GM23248 (cell line): ENCODE measurements at regions not wholly inside any gene's neighbourhood (a gene's known extent, or its start where the extent isn't known, plus 50 kb on each side); places are given as distances from the start of the nearest gene placed in this dataset.
A peak's percentile ranks its signal among the peaks of the same experiment; 100 is the strongest.

ENCODE experiments used
- DNase-seq: peaks from one replicate; pipeline ENCODE4 v3.0.0-alpha.2; 2015
- H2AFZ ChIP-seq: fragments of 200-600 bp; sonication (generic); 2 replicates; pipeline ENCODE4 v1.6.1; 2016; ENCODE audit warnings: antibody characterized with exemption
- H3F3A ChIP-seq: fragments of 200-600 bp; sonication (generic); 2 replicates; pipeline ENCODE4 v1.6.1; 2016; ENCODE audit warnings: mild to moderate bottlenecking, antibody characterized with exemption, mixed run types; ENCODE audit not compliant: insufficient read depth
- H3K27ac ChIP-seq: fragments of 200-600 bp; sonication (generic); 2 replicates; pipeline ENCODE4 v1.5.1; 2016; ENCODE audit warnings: mild to moderate bottlenecking
- H3K27me3 ChIP-seq: fragments of 200-600 bp; sonication (generic); replicated peaks from 2 replicates; pipeline ENCODE4 v1.6.1; 2016; ENCODE audit warnings: mild to moderate bottlenecking; ENCODE audit not compliant: insufficient read depth
- H3K36me3 ChIP-seq: fragments of 200-600 bp; sonication (generic); 2 replicates; pipeline ENCODE4 v1.6.1; 2016; ENCODE audit warnings: low read depth, mild to moderate bottlenecking
- H3K4me1 ChIP-seq: fragments of 200-600 bp; sonication (generic); 2 replicates; pipeline ENCODE4 v1.6.1; 2016; ENCODE audit warnings: mild to moderate bottlenecking; ENCODE audit not compliant: insufficient read depth
- H3K4me2 ChIP-seq: fragments of 200-600 bp; sonication (generic); one replicate; pipeline ENCODE4 v1.6.1; 2016; ENCODE audit warnings: mild to moderate bottlenecking; ENCODE audit not compliant: unreplicated experiment
- H3K4me3 ChIP-seq: fragments of 200-600 bp; sonication (generic); 2 replicates; pipeline ENCODE4 v1.5.1; 2016; ENCODE audit warnings: mild to moderate bottlenecking
- H3K79me2 ChIP-seq: fragments of 200-600 bp; sonication (generic); 2 replicates; pipeline ENCODE4 v1.6.1; 2016; ENCODE audit warnings: mild to moderate bottlenecking; ENCODE audit not compliant: insufficient read depth
- H3K9ac ChIP-seq: fragments of 200-600 bp; sonication (generic); 2 replicates; pipeline ENCODE4 v1.6.1; 2016; ENCODE audit warnings: mild to moderate bottlenecking
- H3K9me2 ChIP-seq: fragments of 200-600 bp; sonication (generic); 2 replicates; pipeline ENCODE4 v1.6.1; 2016; ENCODE audit warnings: mixed run types, mild to moderate bottlenecking, moderate library complexity; ENCODE audit not compliant: insufficient read depth
- H3K9me3 ChIP-seq: fragments of 200-600 bp; sonication (generic); one replicate; pipeline ENCODE4 v1.6.1; 2017; ENCODE audit warnings: low read depth
- H4K20me1 ChIP-seq: fragments of 200-600 bp; sonication (generic); 2 replicates; pipeline ENCODE4 v1.6.0; 2016; ENCODE audit not compliant: insufficient read depth
- EZH2 ChIP-seq: fragments of 200-600 bp; sonication (generic); IDR thresholded peaks from 2 replicates; pipeline ENCODE4 v1.6.1; 2018; ENCODE audit warnings: antibody characterized with exemption, mild to moderate bottlenecking; ENCODE audit not compliant: insufficient read depth, poor library complexity, severe bottlenecking
- EZH2phosphoT487 ChIP-seq: fragments of 200-600 bp; sonication (generic); IDR thresholded peaks from 2 replicates; pipeline ENCODE4 v1.6.1; 2018; ENCODE audit warnings: antibody characterized with exemption, moderate library complexity, mild to moderate bottlenecking, low read depth; ENCODE audit not compliant: insufficient read depth
- WGBS, 2 experiments: methylation state at CpG; one replicate each; pipeline ENCODE4 v1.1.6; 2015 to 2017; ENCODE audit warnings: low lambda C conversion rate in 2 of 2, low coverage in 1 of 2; ENCODE audit errors: missing lambda C conversion rate in 2 of 2; 5-methylcytosine and 5-hydroxymethylcytosine counted together
- in situ Hi-C: fragments of 300-500 bp; cut with MboI; formaldehyde crosslinking; loops from 2 replicates; pipeline ENCODE4 v1.15.0; 2020

DNA sequence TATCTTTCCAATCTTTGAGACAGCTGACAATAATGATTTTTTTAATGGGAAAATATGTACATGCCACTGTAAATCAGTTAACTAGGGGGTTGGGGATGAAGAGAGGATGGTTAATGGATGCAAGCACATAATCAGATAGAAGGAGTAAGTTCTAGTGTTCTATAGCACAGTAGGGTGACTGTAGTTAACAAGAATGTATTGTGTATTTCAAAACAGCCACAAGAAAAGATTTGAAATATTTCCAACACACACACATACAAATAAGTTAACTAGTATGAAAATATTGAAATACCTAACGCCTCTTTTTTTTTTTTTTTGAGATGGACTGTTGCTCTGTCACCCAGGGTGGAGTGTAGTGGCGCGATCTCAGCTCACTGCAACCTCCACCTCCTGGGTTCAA lies 153.4 kb upstream of the SALL4 start:
- Histone ChIP-seq H3K4me3 (no peak overlapping the region), H4K20me1 (no peaks in the 10 kb centered on the region), H3K79me2 (no peaks in the 10 kb centered on the region), H3K9ac (no peak overlapping the region), H3K36me3 (no peaks in the 10 kb centered on the region), H3K4me2 (no peak overlapping the region), H3K9me2 (no peaks in the 10 kb centered on the region), H3K4me1 (0 out of 2 replicates have a peak, but pooled peaks cover 3% of the 10 kb centered on the region), H2AFZ (no peak overlapping the region), H3K27ac (no peak overlapping the region), H3K27me3 (no peaks in the 10 kb centered on the region), H3F3A (no peaks in the 10 kb centered on the region), H3K9me3 (no peaks in the 10 kb centered on the region)
- no peak for TF ChIP-seq EZH2
- TF ChIP-seq EZH2phosphoT487: no peak
- peak; percentile 38 for DNase-seq
- in situ Hi-C loops: no loop called here
- WGBS, 2 experiments: 94 to 95% methylated on average over 3 of the region's 3 CpGs

DNA sequence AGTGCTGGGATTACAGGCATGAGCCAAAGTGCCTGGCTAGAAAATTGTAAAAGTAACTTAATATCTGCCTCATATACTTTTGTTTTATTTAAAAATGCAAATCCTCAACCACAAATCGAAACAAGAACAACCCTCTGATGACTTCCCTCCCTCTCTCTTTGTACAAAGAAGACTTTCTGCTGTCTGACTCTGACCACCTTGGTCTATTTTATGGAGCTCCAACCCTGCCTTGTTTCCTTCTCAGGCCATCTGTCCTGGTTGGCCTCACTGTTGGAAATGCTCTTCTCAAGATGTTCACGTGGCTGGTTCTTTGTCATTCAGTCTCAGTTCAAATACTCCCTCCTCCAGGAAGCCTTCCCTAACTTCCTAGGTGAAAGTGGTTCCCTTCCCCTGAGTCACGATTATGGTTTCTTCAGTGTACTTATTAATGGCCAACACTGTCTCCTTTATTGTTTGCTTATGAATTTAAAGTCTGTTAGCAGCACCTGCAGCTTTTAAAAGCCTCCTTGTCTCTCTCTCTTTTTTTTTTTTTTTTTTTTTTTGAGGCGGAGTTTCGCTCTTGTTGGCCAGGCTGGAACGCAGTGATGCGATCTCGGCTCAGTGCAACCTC lies 151.5 kb upstream of the SALL4 start:
- WGBS, 2 experiments: 71 to 77% methylated on average over 7 to 8 of the region's 8 CpGs
- no peak overlapping the region for H3K4me3 ChIP-seq
- in situ Hi-C loops: no loop called here

DNA sequence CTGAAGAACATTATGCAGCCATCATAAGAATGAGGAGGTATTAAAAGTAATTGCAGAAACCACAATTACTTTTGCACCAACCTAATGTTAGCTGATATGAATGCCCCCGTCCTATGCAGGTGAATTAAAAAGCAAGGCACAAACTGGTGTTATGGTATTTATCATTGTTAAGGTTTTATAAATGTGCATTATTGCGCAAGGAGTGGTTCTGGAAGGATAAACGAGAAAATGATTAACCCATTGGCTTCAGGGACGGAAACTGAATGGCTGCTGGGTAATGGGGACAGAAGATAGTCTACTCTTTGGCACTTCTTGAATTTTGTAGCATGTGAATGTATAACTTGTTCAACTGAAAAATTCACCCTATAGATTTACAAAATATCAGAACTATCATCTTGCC lies 148.6 kb upstream of the SALL4 start:
- TF ChIP-seq EZH2: no peak
- no peak for TF ChIP-seq EZH2phosphoT487
- Histone ChIP-seq H3K79me2 (no peaks in the 10 kb centered on the region), H3K9me3 (no peaks in the 10 kb centered on the region), H3K9ac (no peak overlapping the region), H3F3A (no peaks in the 10 kb centered on the region), H3K36me3 (no peaks in the 10 kb centered on the region), H2AFZ (no peak overlapping the region), H4K20me1 (no peaks in the 10 kb centered on the region), H3K27ac (no peak overlapping the region), H3K4me3 (no peak overlapping the region), H3K9me2 (no peaks in the 10 kb centered on the region), H3K27me3 (no peaks in the 10 kb centered on the region), H3K4me1 (no peaks in the 10 kb centered on the region), H3K4me2 (no peak overlapping the region)
- no peak for DNase-seq
- 76 to 83% methylated on average over 4 of the region's 4 CpGs for WGBS, 2 experiments
- in situ Hi-C loops: no loop called here

More for the DNA sequence above, 151.5 kb upstream of the SALL4 start:
- H3F3A ChIP-seq: no peaks in the 10 kb centered on the region
- no peaks in the 10 kb centered on the region for H3K27me3 ChIP-seq
- H3K4me1 ChIP-seq: 0 out of 2 replicates have a peak, but pooled peaks cover 3% of the 10 kb centered on the region
- no peaks in the 10 kb centered on the region for H3K9me3 ChIP-seq
- no peaks in the 10 kb centered on the region for H3K9me2 ChIP-seq
- H3K79me2 ChIP-seq: no peaks in the 10 kb centered on the region
- no peaks in the 10 kb centered on the region for H4K20me1 ChIP-seq
- no peaks in the 10 kb centered on the region for H3K36me3 ChIP-seq
- TF ChIP-seq EZH2phosphoT487: no peak
- H3K27ac ChIP-seq: no peak overlapping the region
- no peak for DNase-seq
- H2AFZ ChIP-seq: no peak overlapping the region
- no peak overlapping the region for H3K9ac ChIP-seq
- H3K4me2 ChIP-seq: no peak overlapping the region

DNA sequence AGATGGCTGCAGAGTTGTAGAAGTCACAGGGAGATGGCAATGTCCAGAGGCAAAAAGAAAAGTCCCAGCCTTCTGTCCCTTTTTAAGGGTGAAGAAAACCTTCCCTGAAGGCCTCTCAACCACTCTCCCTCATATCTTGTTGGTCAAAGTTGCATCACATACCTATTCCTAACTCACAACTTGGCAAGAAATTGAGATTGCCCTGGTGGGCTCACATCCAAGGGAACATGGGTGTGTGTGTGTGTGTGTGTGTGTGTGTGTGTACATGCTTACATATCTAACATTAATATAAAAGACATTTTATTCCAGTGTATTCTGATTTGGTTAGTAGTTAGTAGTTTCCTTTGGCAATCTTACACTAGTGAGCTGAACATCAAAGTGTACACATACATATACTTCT lies 144.3 kb upstream of the SALL4 start:
- Histone ChIP-seq H3K9ac (no peak overlapping the region), H3K9me3 (no peaks in the 10 kb centered on the region), H3F3A (no peaks in the 10 kb centered on the region), H3K79me2 (no peaks in the 10 kb centered on the region), H3K9me2 (no peaks in the 10 kb centered on the region), H3K4me2 (no peak overlapping the region), H3K36me3 (no peaks in the 10 kb centered on the region), H2AFZ (no peak overlapping the region), H3K4me1 (no peaks in the 10 kb centered on the region), H3K27ac (no peak overlapping the region), H3K4me3 (no peak overlapping the region), H4K20me1 (no peaks in the 10 kb centered on the region), H3K27me3 (no peaks in the 10 kb centered on the region)
- in situ Hi-C loops: no loop called here
- TF ChIP-seq EZH2 (no peak), EZH2phosphoT487 (no peak)
- no peak for DNase-seq

DNA sequence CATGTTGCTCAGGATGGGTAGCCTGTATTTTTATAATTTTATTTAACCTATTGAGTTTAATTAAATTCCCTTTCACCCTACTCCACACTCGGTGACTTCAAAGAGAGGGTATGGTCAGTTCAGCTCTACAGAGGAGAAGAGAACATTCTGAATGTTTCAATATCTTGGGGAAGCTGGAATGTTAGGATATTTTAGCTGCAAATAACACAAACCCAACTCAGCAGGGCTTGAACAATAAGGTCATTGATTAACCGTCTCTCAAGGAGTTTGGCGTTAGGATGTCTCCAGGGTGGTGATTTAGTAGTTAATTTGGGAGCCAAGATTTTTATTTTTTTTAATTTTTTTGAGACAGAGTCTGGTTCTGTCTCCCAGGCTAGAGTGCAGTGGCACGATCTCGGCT lies 143.6 kb upstream of the SALL4 start:
- Histone ChIP-seq H3K79me2 (no peaks in the 10 kb centered on the region), H3K36me3 (no peaks in the 10 kb centered on the region), H3F3A (no peaks in the 10 kb centered on the region), H2AFZ (no peak overlapping the region), H3K27me3 (no peaks in the 10 kb centered on the region), H3K9ac (no peak overlapping the region), H3K9me2 (no peaks in the 10 kb centered on the region), H3K4me2 (no peak overlapping the region), H3K4me3 (no peak overlapping the region), H4K20me1 (no peaks in the 10 kb centered on the region), H3K9me3 (no peaks in the 10 kb centered on the region), H3K27ac (no peak overlapping the region), H3K4me1 (no peaks in the 10 kb centered on the region)
- 94 to 98% methylated on average over 5 of the region's 5 CpGs for WGBS, 2 experiments
- in situ Hi-C loops: no loop called here
- TF ChIP-seq EZH2 (no peak), EZH2phosphoT487 (no peak)
- DNase-seq: no peak
